ENCODE measurements at regions not wholly inside any gene's neighbourhood (a gene's known extent, or its start where the extent isn't known, plus 50 kb on each side); places are given as distances from the start of the nearest gene placed in this dataset.
"Not testable (repeated sequence)": the region's sequence is repeated elsewhere in the genome, so short reads cannot be mapped to it uniquely, and the experiment has no call there.

DNA sequence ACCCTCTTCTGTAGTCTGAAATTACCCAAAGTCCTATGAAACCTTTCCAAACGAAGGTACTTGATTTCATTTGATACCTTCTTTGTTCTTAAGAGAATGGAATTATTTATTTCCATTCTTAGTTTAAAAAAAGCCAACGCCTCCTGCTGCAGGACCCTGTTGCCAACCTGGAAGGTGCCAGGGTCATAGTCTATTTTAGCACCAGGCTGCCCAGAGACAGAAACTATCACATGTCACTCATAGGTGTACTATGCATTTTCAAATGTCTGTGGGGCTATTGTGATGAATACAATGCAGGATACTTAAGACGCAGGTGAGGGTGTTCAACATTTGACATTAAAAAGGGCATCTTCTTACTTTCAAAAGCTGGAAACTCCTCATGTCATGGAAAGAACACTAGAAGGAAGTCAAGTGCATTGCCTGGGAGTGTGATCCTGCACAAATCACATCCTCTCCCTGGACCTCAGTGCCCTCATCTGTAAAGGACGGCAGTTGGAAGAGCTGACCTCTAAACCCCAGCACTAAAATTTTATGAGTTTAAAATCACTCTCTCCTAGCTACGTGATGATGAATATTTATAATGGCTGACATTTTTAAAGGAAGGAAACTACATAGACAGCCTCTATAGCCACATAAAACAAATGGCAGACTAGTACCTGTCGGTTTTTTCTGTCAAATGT lies 107.3 kb upstream of the SYT6 start:
- DNase-seq: no peak

DNA sequence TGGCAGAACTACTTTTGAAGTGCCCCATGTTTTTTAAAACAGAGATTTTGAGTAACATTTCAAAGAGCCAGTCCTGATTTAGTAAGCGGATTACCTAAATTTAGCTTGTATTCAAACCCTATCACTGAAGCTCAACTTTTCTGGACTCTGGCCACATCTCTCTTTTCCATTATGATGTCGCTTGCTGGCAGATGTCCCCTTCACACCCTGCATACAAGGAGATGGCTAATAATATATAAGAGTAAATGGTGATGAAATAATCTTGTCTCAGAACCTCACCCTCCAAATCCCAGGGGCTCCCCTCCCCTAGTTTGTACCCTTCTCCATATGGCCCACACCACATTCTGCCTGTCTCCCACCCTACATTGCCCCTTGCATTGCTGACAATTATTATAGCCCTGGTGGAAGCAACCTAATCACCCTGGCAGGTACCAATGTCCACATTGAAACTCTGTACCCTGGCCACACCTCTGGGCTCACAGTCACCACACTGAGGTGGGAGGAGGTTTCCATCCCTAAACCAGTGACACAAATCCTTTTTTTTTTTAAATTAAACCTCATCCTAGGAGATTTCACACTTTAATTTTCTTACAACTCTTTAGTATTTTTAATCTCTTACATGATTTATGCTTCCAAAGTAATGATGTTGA lies 106.0 kb upstream of the SYT6 start:
- no peak for DNase-seq

DNA sequence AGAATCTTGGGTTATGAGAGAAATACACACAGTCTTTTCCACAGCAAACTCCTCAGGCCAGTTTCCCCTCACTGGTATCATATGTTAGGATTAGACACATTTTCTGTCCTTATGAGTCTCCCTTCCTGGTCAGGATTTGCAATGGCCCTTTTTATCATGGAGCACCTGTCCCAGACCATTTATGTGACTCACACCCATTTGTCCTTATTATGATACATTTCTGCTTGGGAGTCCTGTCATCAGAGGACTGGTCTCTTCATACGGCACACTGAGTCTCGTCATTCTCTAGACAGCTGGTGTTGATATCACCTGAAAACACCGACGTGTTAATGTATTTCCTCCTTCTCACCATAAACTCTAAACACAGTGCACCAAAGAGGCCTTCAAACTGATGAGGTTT lies 105.0 kb upstream of the SYT6 start:
- no peak for DNase-seq

DNA sequence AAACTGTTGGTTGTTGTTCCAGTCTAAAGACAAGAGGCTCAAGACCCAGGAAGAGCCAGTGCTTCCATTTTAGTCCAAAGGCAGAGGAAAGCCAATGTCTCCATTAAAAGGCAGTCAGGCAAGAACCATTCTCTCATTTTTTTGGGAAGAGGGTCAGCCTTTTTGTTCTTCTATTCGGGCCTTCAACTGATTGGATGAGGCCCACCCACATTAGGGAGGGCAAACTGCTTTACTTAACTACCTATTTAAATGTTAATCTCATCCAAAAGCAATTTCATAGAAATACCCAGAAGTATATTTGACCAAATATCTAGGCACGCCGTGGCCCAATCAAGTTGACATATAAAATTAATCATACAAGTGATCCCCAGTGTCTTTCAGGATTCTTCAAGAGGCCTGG lies 104.4 kb upstream of the SYT6 start:
- DNase-seq: no peak

DNA sequence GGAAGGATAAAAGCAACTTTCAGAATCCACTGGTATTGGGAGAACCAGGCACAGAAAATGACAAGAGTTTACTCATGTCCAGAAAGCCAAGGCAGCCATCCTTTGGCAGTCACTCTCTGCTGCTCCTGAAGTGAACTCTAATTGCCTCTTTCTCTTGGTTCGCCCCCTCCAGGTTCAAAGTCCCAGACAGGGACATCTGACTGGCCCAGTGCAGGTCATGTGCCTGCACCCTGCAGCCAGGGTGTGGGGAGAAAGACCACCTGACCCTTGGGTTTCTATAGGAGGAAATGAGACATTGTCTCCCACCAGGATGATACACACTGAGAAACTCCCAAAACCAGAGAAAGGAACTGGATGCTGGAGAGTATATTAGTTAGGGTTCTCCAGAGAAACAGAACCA lies 103.9 kb upstream of the SYT6 start:
- no peak for DNase-seq

- DNase-seq: no peak
Measured at GRCh38 chr1:114253900-114254299, 100.2 kb upstream of the SYT6 start.

DNA sequence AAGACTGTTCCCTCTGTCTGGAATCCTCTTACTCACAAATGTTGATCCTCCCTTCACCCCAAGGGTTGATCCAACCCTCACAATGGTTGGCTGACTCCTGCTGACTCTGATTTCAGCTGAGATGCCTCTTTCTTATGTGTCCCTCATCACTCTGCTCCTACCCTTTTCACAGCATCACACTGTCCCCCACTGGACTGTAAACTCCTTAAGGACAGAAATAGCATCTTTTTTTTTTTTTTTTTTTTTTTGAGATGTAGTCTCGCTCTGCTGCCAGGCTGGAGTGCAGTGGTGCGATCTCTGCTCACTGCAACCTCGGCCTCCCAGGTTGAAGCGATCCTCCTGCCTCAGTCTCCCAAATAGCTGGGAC lies 97.9 kb upstream of the SYT6 start:
- no peak for DNase-seq

DNA sequence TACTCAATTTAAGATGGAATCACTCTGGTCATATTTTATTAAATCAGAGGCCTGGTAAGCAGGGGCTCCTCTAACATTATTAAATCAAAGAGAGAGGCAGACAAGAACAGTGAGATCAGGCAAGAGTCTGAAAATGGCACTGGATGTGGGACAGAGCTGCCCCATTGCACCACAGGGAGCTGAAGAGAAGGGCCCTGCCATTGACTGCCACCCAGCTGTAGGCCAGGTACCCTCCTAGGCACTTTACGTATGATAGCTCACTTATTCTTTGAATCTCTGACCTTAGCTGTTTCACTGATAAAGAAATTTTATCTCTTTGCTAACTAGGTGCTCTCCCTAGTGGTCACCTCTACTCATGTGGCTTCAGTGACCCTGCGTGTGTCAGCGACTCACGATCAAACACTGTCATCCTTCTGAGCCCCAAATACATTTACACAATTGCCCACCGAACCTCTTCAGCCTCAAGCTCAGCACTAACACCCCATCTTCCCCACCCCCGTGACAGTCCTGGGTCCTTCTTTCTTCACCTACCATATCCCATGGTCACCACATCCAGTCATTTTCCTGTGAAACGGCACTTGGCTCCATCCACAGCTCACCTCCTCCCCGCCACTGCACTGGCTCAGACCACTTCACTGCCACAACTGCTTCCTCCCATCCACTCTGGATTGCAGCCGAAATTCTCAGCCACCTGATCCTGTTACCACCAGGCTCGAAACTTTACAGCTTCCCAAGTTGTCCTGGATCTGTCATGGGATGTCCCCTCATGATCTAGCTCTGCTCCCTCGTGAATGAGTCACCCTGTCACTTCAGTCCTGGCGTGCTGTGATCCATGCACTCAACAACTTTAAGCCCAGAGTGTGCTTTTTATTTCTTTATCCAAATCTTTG lies 97.3 kb upstream of the SYT6 start:
- DNase-seq: no peak

GRCh38 chr1:114249691-114250090 lies 96.0 kb upstream of the SYT6 start:
- DNase-seq: no peak

- no peak for DNase-seq
Measured at GRCh38 chr1:114248162-114248561, 94.5 kb upstream of the SYT6 start.

- DNase-seq: not testable (repeated sequence)
Measured at GRCh38 chr1:114242531-114243210, 89.0 kb upstream of the SYT6 start.

DNA sequence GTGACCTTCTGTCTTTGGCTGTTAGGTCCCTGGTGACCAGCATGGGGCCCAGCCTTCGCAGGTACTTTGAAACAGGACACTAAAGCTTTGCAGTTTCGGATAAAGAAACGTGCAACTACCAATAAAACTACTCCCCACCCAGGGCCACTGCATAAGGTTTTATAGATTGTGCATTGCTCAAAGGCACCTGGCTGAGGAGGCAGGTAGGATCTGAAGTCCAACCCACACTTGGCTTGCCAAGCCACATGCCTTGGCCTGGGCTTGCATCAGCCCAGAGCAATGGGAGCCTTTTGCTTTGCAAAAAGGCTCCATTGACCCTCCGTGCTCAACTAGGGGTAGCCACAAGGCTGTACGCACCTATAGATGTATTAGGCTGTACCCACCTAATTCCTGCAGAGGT lies 84.4 kb upstream of the SYT6 start:
- DNase-seq: no peak

DNA sequence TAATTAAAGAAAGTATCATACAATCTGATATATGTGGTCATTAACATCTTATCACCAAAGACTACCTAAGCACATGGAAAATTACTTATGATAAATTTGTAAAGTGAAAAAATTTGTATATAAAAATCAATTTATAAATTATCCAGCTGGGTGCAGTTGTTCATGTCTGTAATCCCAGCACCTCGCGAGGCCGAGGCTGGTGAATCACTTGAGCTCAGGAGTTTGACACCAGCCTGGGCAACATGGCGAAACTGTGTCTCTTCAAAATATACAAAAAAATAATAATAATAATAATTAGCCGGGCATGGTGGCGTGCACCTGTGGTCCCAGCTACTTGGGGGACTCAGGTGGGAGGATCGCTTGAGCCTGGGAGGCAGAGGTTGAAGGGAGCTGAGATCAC lies 82.8 kb upstream of the SYT6 start:
- DNase-seq: no peak

- no peak for DNase-seq
Measured at GRCh38 chr1:114235960-114236359, 82.3 kb upstream of the SYT6 start.

DNA sequence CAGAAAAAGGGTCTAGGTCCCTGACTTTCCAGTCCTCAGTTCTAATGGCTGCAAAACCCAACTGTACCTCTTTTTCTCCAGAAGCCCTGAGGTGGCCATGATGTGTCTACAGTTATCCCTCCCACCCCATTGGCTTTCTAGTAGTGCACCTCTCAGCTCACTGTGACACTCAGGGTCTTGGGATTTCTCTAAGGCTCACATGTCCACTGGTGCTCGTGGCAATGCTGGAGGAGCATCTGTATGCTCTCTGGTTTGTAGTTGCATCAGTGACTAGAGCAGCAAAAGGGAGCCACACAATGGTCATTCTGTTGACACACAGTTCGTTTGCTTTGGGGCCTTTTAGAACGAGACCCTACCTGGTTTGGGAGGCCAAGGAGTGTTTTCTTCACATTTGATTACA lies 81.6 kb upstream of the SYT6 start:
- DNase-seq: no peak

DNA sequence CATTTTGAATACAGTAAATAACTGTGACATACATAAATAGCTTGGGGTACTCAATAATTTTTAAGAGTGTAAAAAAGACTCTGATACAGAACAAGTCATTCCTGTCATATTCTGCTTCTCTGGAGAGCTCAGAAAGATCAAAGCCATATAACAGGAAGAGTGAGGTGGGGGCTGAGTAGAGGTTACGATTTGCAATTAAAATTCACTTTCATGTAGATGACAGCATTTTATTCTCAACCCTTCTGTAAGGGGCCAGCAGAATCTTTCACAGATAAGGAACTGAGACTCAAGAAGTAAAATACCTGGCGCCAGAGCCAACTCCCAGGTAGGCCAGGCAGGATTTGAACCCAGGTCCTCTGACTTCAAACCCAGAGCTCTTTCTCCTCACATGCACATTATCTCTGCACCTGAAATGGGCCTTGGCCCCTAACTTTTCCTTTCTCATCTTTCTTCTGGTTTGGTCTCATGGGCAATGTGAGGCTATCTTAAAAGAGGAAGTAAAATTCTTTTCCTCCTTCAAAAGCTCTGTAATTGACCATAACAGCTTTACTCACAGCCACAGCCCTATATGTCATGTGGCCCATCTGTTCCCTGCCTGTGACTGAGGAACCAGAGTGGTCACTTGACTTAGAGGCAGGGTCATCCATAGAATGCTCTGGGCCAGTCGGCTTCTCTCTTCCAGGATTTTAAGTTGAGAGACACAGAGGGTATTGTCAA lies 80.9 kb upstream of the SYT6 start:
- no peak for DNase-seq

GRCh38 chr1:114232691-114233090 lies 79.0 kb upstream of the SYT6 start:
- no peak for DNase-seq

GRCh38 chr1:114231301-114231700 lies 77.6 kb upstream of the SYT6 start:
- DNase-seq: no peak

- DNase-seq: no peak
Measured at GRCh38 chr1:114229368-114229767, 75.7 kb upstream of the SYT6 start.

DNA sequence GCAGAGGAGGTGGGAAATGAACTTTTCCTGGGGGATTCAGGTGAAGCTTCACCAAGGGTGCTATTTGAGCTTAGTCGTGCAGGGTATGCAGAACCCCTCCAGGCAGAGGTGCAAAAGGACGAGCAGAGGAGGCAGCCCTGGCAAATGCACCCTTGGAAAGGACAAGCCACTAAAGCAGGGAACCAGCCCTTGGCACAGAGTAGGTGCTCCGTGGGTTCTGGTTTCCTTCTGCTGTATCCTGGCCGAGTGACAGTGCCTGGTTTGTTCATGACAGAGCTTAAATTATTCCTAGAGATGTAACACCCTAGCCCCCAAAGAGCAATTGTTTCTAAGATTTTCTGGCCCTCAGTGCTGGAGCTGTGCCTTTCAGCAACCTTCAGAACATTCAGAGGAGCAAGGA lies 73.4 kb upstream of the SYT6 start:
- DNase-seq: no peak

DNA sequence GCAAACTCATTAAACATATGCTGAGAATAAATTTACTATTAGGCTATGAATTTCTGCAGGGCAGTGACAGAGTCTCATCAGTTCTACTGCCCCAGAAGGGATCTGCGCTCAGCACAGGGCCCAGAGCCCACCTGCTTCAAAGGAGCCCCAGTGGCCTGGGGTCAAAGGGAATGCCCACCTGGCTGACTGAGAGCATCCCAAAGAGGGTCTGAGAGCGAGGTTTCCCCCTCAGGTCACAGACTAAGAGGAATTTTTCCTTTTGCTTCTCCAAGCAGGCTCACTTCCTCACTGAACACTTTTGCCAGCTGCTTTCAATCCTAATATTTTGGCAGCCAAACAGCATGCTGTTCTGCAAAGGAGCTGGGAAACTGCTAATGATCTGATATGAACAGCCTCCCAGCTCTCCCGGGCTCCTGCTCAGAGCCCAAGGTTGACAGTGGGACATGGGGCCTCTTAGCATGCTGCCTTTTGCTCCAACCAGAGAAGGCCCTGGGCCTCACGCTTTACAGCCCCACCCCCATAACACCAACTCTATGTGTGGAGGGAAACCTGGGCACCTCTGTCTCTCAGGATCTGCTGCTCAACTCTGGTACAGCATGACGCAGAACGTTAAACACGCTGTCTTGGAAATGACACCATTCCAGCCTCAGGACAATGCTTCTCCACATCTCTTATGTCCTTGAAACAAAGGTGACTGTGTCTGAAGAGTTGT lies 70.7 kb upstream of the SYT6 start:
- DNase-seq: no peak

GRCh38 chr1:114222920-114223319 lies 69.3 kb upstream of the SYT6 start:
- no peak for DNase-seq
